CD4-positive, CD25-positive, alpha-beta regulatory T cell (primary cell): ENCODE measurements at regions not wholly inside any gene's neighbourhood (a gene's known extent, or its start where the extent isn't known, plus 50 kb on each side); places are given as distances from the start of the nearest gene placed in this dataset.

Experiments used
- ATAC-seq, 2 donors: fragments of 150-1000 bp; cut with Tn5 transposase; one replicate each; pipeline ENCODE4 v1.10.0; 2021; ENCODE audit warnings: low read depth in 2 of 2, moderate number of reproducible peaks in 2 of 2, moderate library complexity in 1 of 2
- DNase-seq, 3 donors: peaks; one replicate each; pipeline versions ENCODE4 v3.0.0 to v3.0.0-alpha.2; 2012 to 2022; ENCODE audit warnings: mixed read lengths in 1 of 3
- H3K27ac ChIP-seq: one replicate; pipeline ENCODE4 v1.7.0; 2013; ENCODE audit warnings: mild to moderate bottlenecking, low read length; ENCODE audit not compliant: insufficient read depth, poor library complexity, severe bottlenecking
- H3K27me3 ChIP-seq: one replicate; pipeline ENCODE4 v1.7.0; 2013; ENCODE audit warnings: low read length; ENCODE audit not compliant: control insufficient read depth, insufficient read depth
- H3K36me3 ChIP-seq: one replicate; pipeline ENCODE4 v1.7.0; 2013; ENCODE audit warnings: mild to moderate bottlenecking, low read length, moderate library complexity; ENCODE audit not compliant: control insufficient read depth, insufficient read depth
- H3K4me1 ChIP-seq: 2 replicates; pipeline ENCODE4 v1.7.0; 2013; ENCODE audit warnings: mild to moderate bottlenecking, low read length; ENCODE audit not compliant: insufficient read depth, control insufficient read depth, poor library complexity, severe bottlenecking
- H3K4me3 ChIP-seq: one replicate; pipeline ENCODE4 v1.7.0; 2013; ENCODE audit warnings: low read depth, mild to moderate bottlenecking, low read length, moderate library complexity
- H3K9me3 ChIP-seq, 2 experiments: 1 replicate in 1 of 2; 2 replicates in 1 of 2; pipeline ENCODE4 v1.7.0; 2013; ENCODE audit warnings: low read length in 2 of 2, mild to moderate bottlenecking in 1 of 2, moderate library complexity in 1 of 2; ENCODE audit not compliant: control insufficient read depth in 2 of 2
- H3K27ac Mint-ChIP-seq, 3 donors: one replicate each; pipeline ENCODE4 v1.8.0; 2020 to 2022; ENCODE audit warnings: mild to moderate bottlenecking in 3 of 3, mixed read lengths in 3 of 3, moderate library complexity in 2 of 3
- H3K27me3 Mint-ChIP-seq: one replicate; pipeline ENCODE4 v1.8.0; 2022; ENCODE audit warnings: mild to moderate bottlenecking, mixed read lengths
- H3K36me3 Mint-ChIP-seq: one replicate; pipeline ENCODE4 v1.8.0; 2020; ENCODE audit warnings: mixed read lengths
- H3K4me1 Mint-ChIP-seq, 4 donors: one replicate each; pipeline ENCODE4 v1.8.0; 2020 to 2022; ENCODE audit warnings: mixed read lengths in 4 of 4, mild to moderate bottlenecking in 1 of 4
- H3K4me3 Mint-ChIP-seq, 4 donors: one replicate each; pipeline ENCODE4 v1.8.0; 2020 to 2022; ENCODE audit warnings: mild to moderate bottlenecking in 4 of 4, mixed read lengths in 4 of 4, moderate library complexity in 3 of 4
- H3K9me3 Mint-ChIP-seq, 7 donors: one replicate each; pipeline ENCODE4 v1.8.0; 2020 to 2022; ENCODE audit warnings: mixed read lengths in 7 of 7, mild to moderate bottlenecking in 3 of 7, moderate library complexity in 2 of 7

DNA sequence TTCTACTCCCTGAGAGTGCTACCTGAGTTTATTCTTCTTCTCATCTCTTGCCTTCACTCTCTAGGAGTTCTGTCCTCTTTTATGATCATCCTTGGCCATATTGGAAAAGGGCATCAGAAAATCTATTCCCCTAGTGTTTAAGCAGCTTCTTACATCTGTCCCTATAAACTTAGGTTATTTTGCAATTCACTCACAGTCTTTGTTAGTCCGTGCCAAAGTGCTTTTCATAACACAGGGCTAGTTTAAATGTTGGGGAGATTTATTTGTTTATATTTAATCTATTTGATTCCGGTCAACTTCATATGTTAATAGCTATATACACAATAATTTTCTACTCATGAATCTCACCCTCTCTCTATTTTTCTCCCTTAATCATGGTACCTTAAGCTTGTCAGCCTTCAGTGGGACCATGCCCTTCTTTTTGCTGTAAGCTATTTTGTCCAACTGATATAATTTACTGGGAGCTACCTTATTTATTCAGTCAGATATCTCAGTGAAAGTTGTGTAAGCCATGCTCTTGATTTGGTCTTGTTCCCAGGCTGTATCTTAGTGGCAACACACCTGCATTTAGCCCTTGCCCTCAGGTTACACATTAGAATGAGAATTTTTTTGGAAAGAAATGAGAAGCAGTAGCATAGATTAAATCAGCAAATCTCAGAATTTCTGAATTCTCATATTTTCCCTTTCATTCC lies 106.3 kb upstream of the SMYD2 start:
- DNase-seq: no peak
- H3K9me3 ChIP-seq: no peaks in the 10 kb centered on the region
- Mint-ChIP-seq H3K4me3 (no peak overlapping the region), H3K27me3 (peaks cover 8% of the 10 kb centered on the region), H3K4me1 (no peaks in the 10 kb centered on the region), H3K27ac (no peak overlapping the region), H3K9me3 (peaks cover 0 to 2% (median 0%) of the 10 kb centered on the region in 7 donors), H3K36me3 (no peaks in the 10 kb centered on the region)
- no peak overlapping the region for H3K4me3 ChIP-seq
- peaks cover 4% of the 10 kb centered on the region for H3K27me3 ChIP-seq
- no peaks in the 10 kb centered on the region for H3K36me3 ChIP-seq
- H3K27ac ChIP-seq: no peak overlapping the region
- no peak for ATAC-seq
- no peaks in the 10 kb centered on the region for H3K4me1 ChIP-seq

GRCh38 chr1:214178102-214178501 lies 102.9 kb upstream of the SMYD2 start:
- Histone ChIP-seq H3K27ac (no peak overlapping the region), H3K9me3 (no peaks in the 10 kb centered on the region), H3K36me3 (no peaks in the 10 kb centered on the region), H3K27me3 (peaks cover 2% of the 10 kb centered on the region), H3K4me3 (no peak overlapping the region), H3K4me1 (no peaks in the 10 kb centered on the region)
- peaks cover 13% of the 10 kb centered on the region for H3K27me3 Mint-ChIP-seq
- no peak overlapping the region for H3K27ac Mint-ChIP-seq
- no peak overlapping the region for H3K4me3 Mint-ChIP-seq
- peaks cover 0 to 4% (median 0%) of the 10 kb centered on the region in 7 donors for H3K9me3 Mint-ChIP-seq
- no peaks in the 10 kb centered on the region for H3K36me3 Mint-ChIP-seq
- no peak for DNase-seq
- no peaks in the 10 kb centered on the region for H3K4me1 Mint-ChIP-seq
- no peak for ATAC-seq

DNA sequence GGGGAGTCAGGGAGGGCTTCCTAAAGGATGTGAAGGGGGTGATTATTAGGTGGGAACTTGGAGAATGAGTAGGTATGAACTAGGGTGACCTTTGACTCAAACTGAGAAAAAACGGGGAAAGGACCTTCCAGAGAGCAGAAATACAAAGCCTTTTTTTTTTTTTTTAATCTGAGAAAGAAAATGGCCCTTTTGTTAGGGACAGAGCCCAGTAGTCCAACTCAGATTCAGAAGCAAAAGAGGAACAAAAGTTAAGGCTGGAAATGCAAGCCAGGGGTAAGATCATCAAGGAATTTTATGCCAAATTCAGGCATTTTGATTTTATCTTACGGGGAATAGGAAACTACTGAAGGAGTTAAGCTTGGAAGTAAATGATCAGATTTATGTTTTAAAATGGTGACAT lies 96.0 kb upstream of the SMYD2 start:
- no peak overlapping the region for H3K27ac ChIP-seq
- ATAC-seq (no peak), DNase-seq (no peak)
- Mint-ChIP-seq H3K27ac (peak overlapping the region in 1 of 3 donors; percentile 62), H3K4me3 (no peak overlapping the region), H3K36me3 (no peaks in the 10 kb centered on the region), H3K9me3 (peaks cover 0 to 10% (median 0%) of the 10 kb centered on the region in 7 donors), H3K27me3 (peaks cover 47% of the 10 kb centered on the region), H3K4me1 (peaks cover 0 to 3% (median under 1%) of the 10 kb centered on the region in 4 donors)
- H3K4me3 ChIP-seq: no peak overlapping the region
- H3K36me3 ChIP-seq: no peaks in the 10 kb centered on the region
- no peaks in the 10 kb centered on the region for H3K9me3 ChIP-seq
- no peaks in the 10 kb centered on the region for H3K4me1 ChIP-seq
- peaks cover 29% of the 10 kb centered on the region for H3K27me3 ChIP-seq

GRCh38 chr1:214186103-214186824 lies 94.7 kb upstream of the SMYD2 start:
- no peak for ATAC-seq
- Histone ChIP-seq H3K27ac (no peak overlapping the region), H3K4me1 (no peaks in the 10 kb centered on the region), H3K4me3 (no peak overlapping the region), H3K27me3 (peaks cover 29% of the 10 kb centered on the region), H3K9me3 (no peaks in the 10 kb centered on the region), H3K36me3 (no peaks in the 10 kb centered on the region)
- Mint-ChIP-seq H3K27me3 (peaks cover 59% of the 10 kb centered on the region), H3K4me3 (no peak overlapping the region), H3K27ac (no peak overlapping the region), H3K9me3 (peaks cover 0 to 12% (median 0%) of the 10 kb centered on the region in 7 donors), H3K36me3 (no peaks in the 10 kb centered on the region), H3K4me1 (peaks cover 0 to 3% (median under 1%) of the 10 kb centered on the region in 4 donors)
- DNase-seq: no peak

- H3K9me3 ChIP-seq: no peaks in the 10 kb centered on the region
- no peak for ATAC-seq
- H3K27me3 Mint-ChIP-seq: peaks cover 59% of the 10 kb centered on the region
- no peak for DNase-seq
- H3K36me3 ChIP-seq: no peaks in the 10 kb centered on the region
- peak overlapping the region in 1 of 4 donors; percentile 65 for H3K4me3 Mint-ChIP-seq
- no peak overlapping the region for H3K4me3 ChIP-seq
- no peak overlapping the region for H3K27ac ChIP-seq
- H3K27me3 ChIP-seq: peaks cover 29% of the 10 kb centered on the region
- H3K4me1 Mint-ChIP-seq: peaks cover 0 to 3% (median under 1%) of the 10 kb centered on the region in 4 donors
- H3K4me1 ChIP-seq: no peaks in the 10 kb centered on the region
- peaks cover 0 to 12% (median 0%) of the 10 kb centered on the region in 7 donors for H3K9me3 Mint-ChIP-seq
- no peaks in the 10 kb centered on the region for H3K36me3 Mint-ChIP-seq
- H3K27ac Mint-ChIP-seq: no peak overlapping the region
These were observed 93.6 kb upstream of the SMYD2 start for GRCh38 chr1:214187121-214187900.

DNA sequence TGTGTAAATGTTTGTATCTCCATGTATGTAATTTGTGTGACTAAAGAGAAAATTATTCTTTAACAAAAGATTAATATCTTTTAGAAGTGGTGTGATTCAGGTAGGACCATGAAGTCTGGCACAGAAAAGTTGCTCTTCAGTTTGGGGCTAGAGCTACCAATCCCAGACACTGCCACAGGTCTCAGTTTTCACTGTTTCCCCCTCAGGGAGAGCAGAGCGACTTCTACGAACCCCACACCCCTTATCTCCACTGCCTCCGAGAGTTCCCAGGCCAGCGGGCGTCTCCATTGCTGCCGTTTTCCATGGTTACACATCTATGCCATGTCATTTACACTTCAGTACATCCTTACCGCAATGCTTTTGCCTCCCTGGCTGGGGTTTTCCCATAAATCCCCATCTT lies 93.0 kb upstream of the SMYD2 start:
- peaks cover 0 to 8% (median 0%) of the 10 kb centered on the region in 7 donors for H3K9me3 Mint-ChIP-seq
- Histone ChIP-seq H3K9me3 (no peaks in the 10 kb centered on the region), H3K4me1 (no peaks in the 10 kb centered on the region), H3K4me3 (no peak overlapping the region), H3K27ac (no peak overlapping the region), H3K27me3 (peaks cover 29% of the 10 kb centered on the region), H3K36me3 (no peaks in the 10 kb centered on the region)
- ATAC-seq (no peak), DNase-seq (no peak)
- H3K27ac Mint-ChIP-seq: no peak overlapping the region
- H3K27me3 Mint-ChIP-seq: peaks cover 55% of the 10 kb centered on the region
- peaks cover 0 to 3% (median under 1%) of the 10 kb centered on the region in 4 donors for H3K4me1 Mint-ChIP-seq
- no peak overlapping the region for H3K4me3 Mint-ChIP-seq
- H3K36me3 Mint-ChIP-seq: no peaks in the 10 kb centered on the region

- Mint-ChIP-seq H3K4me1 (peaks cover 0 to 3% (median under 1%) of the 10 kb centered on the region in 4 donors), H3K27me3 (peaks cover 54% of the 10 kb centered on the region), H3K4me3 (no peak overlapping the region), H3K27ac (no peak overlapping the region), H3K36me3 (no peaks in the 10 kb centered on the region), H3K9me3 (peaks cover 0 to 7% (median 0%) of the 10 kb centered on the region in 7 donors)
- H3K4me1 ChIP-seq: no peaks in the 10 kb centered on the region
- no peak overlapping the region for H3K4me3 ChIP-seq
- no peak overlapping the region for H3K27ac ChIP-seq
- DNase-seq (no peak), ATAC-seq (no peak)
- H3K27me3 ChIP-seq: peaks cover 31% of the 10 kb centered on the region
- H3K9me3 ChIP-seq: no peaks in the 10 kb centered on the region
- H3K36me3 ChIP-seq: no peaks in the 10 kb centered on the region
These were observed 92.1 kb upstream of the SMYD2 start for GRCh38 chr1:214188835-214189234.
